ENCODE measurements at regions not wholly inside any gene's neighbourhood (a gene's known extent, or its start where the extent isn't known, plus 50 kb on each side); places are given as distances from the start of the nearest gene placed in this dataset.

DNA sequence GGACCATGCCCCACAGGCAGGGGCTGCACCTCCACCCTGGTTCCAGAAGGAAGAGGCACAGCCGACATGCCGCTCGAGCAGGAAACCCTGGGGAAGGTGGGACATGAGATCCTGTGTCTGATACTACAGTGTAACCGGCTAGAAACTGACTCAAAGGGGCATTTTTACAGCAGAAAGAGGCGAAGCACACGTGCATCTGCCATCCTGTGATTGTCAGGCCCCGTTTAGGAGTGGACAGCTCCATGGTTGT, 62.7 kb downstream of the SIK1 start:
- DNase-seq, result no peak

DNA sequence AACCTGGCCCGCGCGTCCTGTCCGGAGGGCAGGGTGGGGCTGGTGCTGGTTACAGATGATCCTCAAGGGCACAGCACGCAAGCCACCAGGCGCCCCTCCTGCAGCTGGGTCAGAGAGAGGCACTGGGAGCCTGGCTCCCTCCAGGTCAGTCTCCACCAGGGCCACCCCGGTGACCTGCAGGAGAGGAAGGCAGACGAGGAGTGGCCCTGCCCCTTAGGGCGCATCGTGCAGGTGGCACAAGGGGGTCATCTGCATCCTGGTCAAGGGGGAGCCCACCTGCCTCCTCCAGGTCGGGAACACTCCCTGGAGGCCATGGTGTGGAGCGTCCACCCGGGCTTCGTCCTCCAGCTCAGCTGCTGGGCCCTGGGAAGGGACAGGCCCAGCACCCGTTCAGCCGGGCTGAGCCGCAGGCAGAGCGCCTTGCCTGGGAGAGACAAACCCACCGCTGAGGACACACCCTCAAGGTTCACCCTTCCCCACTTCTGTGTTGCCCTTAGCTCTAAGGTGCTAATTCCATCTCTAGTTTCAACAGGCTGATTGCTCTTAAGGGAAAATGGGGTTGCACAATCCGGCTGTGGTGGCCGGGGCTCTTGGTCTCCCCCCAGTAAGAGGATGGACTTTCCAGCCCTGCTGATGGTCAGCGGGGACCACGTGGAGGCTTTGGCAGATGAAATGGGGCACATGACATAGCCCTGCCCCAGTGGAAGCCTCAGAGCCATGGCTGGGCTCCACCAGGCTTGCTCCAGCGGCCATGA, 63.2 kb downstream of the SIK1 start:
- no peak for DNase-seq

DNA sequence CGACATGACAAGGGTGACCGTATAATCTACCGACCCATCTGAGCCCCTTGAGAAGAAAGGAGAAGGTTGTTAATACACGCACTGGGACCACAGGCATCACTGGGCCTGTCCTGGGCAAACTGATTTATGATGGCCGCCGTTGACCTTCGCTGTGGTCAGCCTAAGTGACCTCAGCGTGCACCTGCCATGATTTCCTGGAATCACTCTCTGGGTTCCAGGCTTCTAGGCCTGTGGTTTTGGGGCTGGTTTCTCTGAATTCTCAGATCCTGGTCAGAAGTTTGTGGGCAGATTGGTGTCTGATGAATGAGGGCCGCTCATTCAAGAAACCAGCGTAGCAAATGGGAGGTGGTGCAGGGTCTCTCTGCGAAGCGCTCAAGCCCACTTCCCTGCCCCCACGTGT, 64.0 kb downstream of the SIK1 start:
- no peak for DNase-seq

DNA sequence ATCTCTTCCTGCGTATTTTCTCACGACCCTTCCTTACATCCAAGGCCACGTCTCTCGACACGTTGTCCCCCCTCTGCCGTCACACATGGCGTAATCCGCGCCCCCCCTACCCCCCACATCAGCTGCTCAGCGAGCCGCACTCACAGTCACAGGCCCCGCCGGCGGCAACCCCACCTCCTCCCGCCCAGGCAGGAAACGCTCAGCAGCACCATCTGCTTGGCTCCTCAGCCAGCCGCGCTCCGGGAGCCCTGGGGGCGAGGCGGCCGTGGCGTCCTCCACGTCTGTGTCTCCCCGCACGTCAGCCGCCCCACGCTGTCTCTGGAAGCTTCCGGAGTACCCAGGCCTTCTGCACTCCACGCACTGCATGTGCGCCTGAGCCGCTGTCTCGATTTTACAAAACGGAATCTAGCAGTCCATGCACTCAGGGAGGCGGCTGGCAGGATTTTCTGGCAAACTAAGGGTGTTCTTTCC, 64.6 kb downstream of the SIK1 start:
- DNase-seq, result no peak

DNA sequence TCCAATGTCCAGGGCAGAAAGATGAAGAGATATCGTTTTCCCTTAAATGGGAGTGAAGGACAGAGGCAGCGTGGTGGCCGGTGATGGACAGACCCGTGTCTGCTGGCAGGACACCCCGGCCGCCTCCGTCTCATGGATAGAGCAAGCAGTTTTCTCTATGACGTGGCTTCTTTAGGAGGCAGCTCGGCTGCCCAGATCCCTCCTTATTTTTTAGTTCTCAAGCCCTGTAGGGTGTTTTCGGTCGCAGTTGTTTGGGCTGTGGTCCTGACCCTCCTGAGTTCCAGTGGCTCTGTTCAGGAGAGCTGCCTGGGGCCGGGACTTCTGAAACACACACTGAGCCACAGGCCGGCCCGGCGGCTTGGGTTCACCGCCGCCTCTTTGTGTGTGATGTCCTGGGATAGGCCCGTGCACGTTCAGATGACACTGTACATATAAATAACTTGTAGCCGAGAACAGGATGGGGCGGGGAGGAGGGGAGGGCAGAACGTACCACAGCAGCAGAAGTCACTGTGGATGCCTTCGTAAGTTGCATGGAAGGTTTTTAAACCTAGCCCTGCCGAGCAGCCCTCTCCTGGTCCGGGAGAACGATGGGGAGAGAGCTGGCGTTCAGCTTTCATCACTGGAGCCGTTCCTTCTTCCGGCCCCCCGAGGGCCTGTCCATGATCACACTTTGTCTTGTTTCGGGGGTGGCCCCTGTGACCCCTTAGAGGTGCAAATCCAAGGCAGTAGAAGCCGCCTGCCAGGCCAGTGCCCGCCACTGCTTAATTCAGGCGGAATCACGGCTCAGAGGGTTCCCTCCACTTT, 65.2 kb downstream of the SIK1 start:
- DNase-seq, result no peak

DNA sequence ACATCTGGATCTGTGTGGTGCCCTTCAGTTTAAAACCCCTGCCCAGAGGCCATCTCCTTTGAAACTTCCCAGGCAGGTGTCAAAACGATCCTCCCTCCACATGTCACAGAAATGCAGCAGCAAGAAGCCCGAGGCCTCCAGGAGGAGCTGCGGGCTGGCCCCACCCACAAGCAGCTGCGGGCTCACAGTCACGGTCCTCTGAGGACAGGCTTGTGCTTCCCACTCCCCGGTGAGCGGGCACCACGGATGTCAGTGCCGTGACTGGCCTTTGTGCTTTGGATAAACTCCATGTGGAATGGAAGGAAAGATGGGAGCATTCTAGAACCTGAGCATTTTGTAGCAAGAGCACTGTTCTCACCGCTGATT, 65.8 kb downstream of the SIK1 start:
- DNase-seq, result peak; percentile 10 to 43

DNA sequence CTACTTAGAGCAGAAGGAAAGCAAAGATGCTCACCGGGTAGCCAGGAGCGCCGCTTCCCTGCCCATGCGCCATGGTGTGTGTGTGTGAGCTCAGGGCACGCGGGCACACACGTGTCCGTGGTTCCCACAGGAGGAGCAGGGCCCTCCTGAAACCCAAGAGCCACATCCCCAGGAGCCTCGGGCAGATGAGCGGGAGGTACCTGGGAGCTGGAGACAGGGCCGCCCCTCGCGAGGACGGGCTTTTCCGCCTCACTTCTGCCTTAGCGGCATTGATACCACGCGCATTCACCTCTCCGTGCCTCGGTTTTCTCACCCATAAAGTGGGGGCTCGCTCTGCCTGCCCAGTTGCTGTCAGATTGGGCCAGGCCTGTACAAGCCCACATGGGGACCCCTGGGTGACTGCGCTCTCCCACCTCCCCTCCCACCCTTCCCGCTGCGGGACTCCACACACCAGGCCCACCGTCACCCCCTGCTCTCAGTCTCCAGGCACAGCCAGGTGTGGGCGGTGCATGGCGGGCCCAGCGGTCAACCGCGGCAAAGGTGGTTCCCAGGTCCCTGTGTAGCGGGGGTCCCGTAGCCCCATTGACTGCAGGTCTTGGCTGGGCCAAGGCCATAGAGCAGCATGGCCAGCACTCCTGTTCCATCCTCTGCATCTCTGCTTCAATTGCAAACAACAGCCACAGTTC, 66.3 kb downstream of the SIK1 start:
- DNase-seq, result no peak

DNA sequence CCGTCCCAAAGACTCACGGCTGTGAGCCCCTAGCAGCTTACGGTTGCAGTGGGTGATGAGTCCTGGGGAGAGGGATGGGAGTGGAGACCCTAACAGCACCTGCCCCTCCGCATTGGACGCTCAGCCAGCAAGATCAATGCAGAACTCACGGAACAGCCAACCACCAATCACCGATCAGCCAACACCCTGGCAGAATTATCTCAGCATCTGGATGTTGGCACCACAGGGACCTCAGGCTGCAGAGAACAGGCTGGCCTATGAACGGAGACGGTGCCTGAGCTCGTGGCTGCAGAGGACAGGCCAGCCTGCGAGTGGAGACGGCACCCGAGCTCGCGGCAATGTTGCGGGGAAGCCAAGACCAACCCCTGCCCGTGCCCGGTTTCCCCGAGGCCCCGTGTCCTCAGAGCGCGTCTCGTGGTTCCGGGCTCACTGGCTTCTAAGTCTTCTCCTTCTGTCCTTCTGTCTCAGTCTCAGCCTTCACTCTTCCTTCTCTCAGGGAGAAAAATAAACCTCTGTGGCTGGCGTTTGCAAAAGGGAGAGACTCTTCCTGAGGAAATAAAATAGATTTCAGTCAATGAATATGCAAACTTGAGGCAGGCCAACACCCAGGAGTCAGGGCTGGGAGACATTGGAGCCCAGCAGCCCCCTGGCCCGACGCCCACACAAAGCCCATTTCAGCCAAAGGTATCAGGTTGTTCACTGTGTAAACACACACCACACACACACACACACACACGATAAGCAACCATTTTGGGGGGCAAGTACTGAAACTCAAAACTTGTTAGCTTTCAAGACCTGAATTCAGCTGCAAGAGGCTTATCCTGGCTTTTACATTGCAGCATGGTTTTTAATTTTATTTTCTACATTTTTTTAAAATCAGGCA, 67.8 kb downstream of the SIK1 start:
- no peak for DNase-seq

DNA sequence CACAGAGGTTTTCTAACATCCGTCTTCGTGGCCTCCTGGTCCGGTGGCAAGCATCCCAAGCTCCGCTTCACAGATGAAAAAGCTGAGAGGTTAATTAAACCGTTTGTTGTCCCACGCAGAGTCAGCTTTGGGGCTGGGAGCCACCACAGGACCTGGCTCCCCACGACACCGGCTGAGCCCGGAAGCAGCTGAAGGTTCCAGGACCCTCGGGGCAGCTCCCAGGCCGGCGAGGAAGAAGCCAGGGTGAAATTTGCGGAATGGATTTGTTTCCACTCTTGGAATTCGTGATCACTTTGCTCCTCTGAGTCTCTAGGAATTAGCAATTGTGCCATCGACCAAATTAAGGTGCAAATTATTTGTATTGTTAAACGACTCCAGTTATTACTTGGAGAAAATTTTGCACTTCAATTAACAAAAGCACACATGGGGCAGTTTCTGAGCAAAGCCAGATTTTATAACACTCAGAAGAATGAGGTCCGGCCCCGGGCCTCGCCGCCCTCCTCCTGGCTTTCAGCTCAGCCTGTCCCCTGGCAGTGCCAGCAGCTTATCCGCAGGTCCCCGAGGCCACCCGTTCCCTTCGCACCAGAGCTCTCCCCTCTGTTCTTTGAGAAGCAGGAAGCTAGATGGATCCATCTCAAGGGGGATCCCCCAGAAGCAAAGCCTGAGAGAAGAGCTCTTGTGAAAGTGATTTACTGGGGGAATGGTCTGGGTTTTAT, 69.1 kb downstream of the SIK1 start:
- no peak for DNase-seq

DNA sequence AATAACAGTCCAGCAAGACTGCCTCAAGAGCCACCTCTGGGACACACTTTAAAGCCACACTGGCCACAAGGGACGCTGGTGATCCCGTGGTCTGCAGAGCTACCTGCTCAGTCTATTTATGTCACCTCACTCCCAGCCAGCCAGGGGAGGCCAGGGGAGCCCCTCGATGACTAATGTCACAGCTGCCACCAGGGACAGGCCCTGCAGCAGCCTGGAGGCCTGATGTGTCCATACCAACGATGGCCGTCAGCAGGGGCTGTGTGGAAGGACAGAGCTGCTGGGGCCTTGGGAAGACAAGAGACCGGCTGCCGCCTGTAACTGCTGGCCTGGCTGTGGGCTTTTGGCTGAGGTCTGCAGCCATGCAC, 71.0 kb downstream of the SIK1 start:
- DNase-seq, result no peak

DNA sequence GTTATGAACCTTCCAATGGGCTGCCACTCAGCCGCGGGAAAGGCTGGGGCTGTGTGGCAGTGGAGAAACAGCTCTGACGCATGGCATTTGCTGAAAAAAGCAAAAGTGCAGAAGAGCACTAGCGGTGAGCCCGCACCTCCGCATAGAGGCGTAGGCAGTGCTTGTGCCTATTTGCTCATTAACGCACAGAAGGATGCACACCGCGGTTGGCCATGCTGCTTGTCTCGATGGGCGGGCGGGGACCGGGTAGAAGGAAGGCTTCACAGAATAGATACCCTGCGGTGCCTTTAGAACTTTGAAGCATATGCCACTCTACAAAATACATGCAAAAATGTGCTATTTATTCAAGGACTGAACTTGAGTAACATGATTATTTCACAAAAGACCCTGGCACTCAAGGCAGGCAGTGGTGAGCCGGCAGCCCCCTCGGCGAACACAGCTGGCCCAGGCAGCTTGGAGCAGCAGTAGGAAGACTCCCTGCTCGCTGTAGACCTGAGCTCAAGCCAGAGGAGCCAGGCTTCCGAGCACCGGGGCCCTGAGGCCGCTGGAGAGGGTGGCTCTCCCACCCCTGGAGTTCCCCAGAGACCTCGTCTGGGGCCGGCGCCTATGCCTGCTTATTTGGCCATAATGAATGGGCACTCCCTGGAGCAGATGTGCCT, 71.5 kb downstream of the SIK1 start:
- no peak for DNase-seq

DNA sequence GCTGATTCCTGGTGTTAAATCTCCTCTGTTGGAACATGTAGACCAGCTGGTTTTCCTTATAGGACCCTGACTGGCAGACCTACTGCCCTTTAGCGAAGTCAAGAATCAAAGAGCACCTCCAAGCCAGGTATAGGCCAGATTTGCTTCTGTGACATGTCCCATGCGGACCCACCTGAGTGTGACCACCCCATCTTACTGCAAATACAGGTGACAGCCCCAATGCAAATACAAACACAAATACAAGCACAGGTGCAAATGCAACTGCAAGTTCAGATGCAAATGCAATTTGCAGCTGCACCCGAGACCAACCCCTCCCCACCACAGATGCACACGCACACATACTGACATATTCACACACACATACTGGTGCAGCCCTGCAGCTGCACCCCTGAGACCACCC, 72.3 kb downstream of the SIK1 start:
- no peak for DNase-seq

DNA sequence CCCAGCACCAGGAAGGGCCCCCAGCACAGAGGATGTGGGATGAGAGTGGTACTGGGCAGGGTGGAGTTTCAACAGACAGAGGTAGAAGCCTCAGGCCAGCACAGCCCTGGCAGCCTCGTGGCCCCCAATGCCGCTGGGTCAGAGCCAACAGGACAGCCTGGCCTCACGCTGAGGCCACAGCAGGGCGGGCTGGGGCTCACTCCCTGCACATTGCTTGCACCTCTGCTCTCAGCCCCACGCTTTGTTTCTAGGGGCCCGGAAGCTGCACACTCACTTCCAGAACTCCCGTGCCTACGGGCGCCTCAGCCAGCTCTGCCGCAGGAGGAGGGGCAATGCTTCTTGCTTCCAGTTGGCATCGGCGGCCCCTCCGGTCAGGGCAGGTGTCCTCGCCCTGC, 72.9 kb downstream of the SIK1 start:
- DNase-seq, result no peak

DNA sequence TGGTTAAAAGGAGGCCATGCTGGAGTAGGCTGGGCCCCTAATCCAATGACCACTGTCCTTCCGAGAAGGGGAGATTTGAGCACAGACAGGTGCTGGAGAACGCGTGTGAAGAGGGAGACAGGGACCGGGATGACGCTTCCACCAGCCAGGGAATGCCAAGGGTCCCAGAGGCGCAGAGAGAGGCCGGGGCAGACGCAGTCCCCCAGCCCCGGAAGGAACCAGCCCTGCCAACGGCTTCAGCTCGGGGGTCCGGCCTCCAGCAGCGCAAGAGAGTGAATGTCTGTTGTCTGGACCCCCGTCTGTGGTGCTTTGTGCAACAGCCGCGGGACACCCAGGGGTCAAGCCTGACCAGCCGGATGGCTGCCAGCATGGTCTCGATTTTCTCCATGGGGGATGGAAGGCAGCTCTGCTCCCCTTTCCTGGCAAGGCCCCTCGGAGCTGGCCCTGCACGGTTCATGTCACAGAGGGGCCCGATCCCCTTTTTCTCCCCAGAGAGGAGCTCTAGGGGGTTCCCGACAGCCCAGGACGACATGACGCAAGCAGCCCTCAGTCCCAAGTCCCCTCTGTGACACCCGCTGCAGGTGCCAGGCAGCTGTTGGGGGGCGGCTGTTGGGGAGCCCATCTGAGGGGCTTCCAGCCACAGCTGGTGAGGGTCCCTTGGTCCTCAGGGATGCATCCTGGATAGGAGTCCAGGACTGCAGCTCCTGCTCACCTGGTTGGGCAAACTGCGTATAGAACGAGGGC, 73.5 kb downstream of the SIK1 start:
- DNase-seq, result no peak

DNA sequence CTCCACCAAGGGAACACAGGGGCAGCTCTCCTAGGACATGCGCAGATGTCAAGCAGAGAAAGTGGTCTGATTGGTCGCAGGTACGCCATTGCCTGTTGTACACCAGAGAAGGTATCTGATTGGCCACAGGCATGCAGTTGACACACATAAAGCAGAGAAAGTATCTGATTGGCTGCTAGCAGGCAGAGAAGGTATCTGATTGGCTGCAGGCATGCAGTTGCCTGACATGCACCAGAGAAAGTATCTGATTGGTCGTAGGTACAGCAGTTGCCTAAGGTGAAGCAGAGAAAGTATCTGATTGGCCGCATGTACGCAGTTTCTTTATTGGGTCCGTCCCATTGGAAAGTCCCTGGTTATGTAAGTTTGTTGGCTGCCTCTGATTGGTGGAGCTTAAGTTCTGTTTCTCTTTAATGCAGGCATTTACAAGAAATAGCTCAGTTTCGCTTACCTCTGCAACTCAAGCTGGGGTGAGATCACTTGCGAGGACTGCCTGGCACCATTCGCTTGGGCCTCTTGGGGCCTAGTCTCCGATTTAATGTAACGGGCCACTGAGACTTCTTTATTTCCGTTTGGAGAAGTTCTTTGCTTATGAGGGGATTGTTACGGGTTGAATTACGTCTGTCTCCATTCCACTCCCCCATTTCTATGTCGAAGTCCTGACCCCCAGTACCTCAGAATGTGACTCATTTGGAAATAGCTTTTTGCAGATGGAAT, 74.2 kb downstream of the SIK1 start:
- DNase-seq, result no peak

DNA sequence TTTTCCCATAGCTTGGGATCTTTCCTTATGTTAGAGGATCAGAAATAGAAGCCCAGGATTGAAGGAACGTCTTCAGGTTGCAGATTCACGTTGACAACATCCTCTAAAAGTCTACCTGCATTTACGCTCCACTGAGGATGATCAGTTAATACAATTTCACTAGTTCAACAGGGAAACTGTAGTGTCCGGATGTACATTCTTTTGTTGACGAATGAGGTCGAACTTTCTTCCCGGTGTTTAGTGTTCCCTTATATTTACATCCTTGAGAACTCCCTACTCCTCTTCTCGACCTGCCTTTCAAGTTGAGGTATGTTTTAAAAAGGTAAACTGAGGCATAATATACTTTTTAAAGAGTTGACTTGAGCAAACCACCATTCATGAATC, 74.8 kb downstream of the SIK1 start:
- DNase-seq, result no peak

DNA sequence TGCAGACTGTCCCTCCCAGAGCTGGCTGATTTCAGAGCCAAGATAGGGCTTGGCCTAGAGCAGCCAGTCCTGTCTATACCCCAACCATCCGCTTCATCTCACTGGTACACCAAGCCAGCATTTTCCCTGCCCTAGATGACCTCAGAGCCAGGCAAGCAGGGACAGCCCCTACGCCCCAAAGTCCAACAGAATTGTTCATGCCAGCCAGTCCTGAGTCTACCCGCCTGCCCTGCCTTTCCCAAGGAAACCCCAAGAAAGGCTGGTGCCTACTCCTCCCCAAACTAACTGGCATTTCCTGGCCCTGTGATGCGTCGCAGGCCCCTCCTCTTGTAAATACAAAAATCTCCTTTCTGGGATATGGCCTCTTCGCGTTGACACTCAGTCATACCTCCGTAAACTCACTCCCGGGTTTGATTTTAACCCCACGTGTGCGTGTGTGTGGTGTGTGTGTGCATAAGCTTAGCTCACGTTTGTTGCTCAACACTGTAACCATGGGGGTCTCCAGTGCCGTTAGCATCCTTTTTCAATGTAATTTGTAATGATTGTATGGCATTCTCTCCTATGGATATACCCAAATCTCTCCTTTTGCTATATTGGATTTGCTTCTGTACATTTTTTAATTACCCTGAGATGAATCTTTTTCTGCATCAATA, 75.3 kb downstream of the SIK1 start:
- DNase-seq, result no peak

DNA sequence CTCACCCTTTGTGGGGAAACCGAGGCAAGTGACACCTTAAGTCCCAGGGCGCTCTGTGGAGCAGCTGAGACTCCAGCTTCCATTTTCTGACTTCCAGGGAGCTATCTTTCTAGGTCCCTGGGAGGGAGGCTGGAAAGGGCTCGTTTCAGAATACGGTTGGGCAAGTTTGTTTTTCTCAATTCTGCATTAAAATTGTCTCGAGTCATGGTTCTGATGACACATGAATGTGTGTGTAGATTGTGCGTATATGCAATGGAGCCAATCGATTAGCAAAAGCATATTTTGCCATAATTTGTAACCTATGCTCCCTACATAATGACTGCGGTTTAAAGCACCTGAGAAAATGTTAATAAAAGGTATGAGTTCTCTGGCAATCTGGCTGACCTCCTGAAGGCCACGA, 77.3 kb downstream of the SIK1 start:
- DNase-seq, result no peak

DNA sequence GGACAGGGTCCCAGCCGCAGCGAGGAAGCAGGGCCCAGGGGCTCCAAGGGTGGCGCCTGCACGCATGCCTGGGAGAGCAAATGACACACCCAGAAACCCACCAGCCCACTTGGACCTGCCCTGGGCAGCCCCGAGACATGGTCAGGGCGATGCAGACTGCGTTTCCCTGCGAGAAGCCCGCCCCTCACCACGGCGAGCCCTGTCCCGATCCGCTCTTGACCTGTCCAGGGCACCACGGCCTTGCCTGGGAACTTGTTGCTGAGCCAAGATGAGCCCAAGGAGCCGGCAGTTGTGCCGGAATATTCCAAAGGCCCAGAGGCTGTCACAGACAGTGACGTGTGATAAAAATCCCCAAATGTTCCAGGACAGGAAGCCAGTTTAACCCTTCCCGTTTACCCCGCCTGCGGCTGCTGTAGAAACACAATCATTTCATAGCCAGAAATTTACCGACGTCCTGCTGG, 78.1 kb downstream of the SIK1 start:
- DNase-seq, result no peak

DNA sequence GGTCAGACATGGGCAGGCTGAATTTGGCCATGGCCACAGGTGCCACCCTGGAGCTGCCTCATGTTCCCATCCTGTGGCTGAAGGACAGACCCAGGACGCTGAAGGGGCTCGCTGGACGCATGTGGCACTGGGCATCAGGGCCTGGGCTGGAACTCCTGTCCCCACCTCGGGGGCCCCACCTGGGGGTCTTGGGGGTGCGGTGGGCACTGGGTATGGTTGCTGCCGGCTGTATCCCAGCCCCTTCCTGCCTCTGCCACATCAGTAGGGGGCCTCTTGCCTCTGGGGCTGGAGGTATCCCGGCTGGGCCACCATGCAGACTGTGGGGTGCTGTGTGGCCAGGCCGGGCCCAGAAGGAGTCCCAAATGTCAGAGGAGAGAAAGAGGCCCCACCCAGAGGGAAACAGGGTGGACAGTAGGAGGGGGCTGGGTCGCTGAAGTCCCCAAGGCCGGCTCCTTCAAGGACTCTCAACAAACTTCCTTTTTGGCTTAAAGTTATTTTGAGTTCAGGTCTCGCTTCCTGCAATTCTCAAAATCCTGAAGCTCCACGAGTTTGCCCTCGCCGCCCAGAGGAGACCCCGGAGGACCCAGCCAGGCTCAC, 78.7 kb downstream of the SIK1 start:
- DNase-seq, result no peak

All from NCI-H187 (cell line).